Stomach (tissue), 4 donors: ENCODE measurements at regions not wholly inside any gene's neighbourhood (a gene's known extent, or its start where the extent isn't known, plus 50 kb on each side); places are given as distances from the start of the nearest gene placed in this dataset.

ENCODE experiments used
- CTCF ChIP-seq, 7 experiments: fragments of 450-650 bp in 4 of 7; fragments of 200-600 bp in 3 of 7; sonication (generic) in 3 of 7; IDR thresholded peaks; one replicate each; pipeline ENCODE4 v1.5.1; 2016 to 2019; ENCODE audit warnings: antibody characterized with exemption in 7 of 7, control low read depth in 2 of 7, mild to moderate bottlenecking in 1 of 7
- EP300 ChIP-seq: sonication (generic); formaldehyde crosslinking; IDR thresholded peaks from one replicate; pipeline ENCODE4 v1.6.1; 2017; ENCODE audit warnings: antibody characterized with exemption
- POLR2A ChIP-seq, 4 donors: fragments of 450-650 bp; IDR thresholded peaks; one replicate each; pipeline ENCODE4 v1.6.1; 2016; ENCODE audit warnings: antibody characterized with exemption in 4 of 4, control low read depth in 2 of 4, mild to moderate bottlenecking in 1 of 4, moderate library complexity in 1 of 4

- TF ChIP-seq CTCF (IDR thresholded peaks at IDR 0.05) (no peak), POLR2A (IDR thresholded peaks at IDR 0.05) (no peak), EP300 (no peak)
These were observed 183.2 kb downstream of the UXS1 start for GRCh38 chr2:106010818-106011355.
